Muscle of arm (tissue), 1 donor: ENCODE measurements at regions not wholly inside any gene's neighbourhood (a gene's known extent, or its start where the extent isn't known, plus 50 kb on each side); places are given as distances from the start of the nearest gene placed in this dataset.

ENCODE experiments used
- DNase-seq: peaks from one replicate; pipeline ENCODE4 v3.0.0-alpha.2; 2013

- DNase-seq: peak; percentile 74
Observed at GRCh38 chr6:99868074-99868702, 125.8 kb downstream of the MCHR2 start.
